ENCODE measurements at regions not wholly inside any gene's neighbourhood (a gene's known extent, or its start where the extent isn't known, plus 50 kb on each side); places are given as distances from the start of the nearest gene placed in this dataset.

DNA sequence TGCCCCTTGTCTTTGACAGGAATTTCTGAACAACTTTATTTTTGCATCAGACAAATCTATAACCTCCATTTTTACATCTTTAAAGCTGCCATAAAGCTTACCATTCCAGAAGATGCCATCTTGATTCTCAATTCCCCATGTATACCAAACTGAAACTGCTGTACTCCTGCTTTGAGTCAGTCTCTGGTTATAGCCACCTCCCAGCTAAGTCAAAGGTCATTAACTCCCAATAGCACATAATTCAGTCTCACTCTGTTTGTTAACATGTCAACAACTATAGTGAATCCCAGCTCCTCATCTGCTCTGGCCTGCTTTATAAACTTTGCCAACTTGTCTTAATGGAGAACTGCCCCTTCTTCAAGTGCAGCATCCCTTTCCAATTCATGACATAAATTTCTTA, 343.6 kb downstream of the FRK start:
- no peak for DNase-seq

- DNase-seq, result no peak
Measured at GRCh38 chr6:115712291-115712961, 348.3 kb downstream of the FRK start.

GRCh38 chr6:115708850-115709249, 351.8 kb downstream of the FRK start:
- no peak for DNase-seq

DNA sequence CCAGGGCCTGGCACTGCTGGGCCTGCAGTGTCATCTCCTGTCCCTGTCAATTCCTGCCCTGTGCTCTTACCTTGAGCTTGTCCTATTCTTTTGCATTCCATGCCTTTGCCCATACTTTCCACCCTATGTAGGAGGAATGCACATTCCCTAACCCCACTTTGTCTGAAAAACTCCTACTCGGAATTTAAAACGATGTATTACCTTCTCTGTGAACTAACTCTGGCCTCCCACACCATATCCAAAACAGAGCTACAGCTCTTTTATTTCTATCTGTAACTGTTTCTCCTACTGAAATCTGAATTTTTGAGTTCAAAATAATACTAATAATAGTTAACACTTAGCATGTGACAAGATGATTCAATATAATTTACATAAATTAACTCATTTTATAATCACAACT, 353.7 kb downstream of the FRK start:
- DNase-seq, result no peak

DNA sequence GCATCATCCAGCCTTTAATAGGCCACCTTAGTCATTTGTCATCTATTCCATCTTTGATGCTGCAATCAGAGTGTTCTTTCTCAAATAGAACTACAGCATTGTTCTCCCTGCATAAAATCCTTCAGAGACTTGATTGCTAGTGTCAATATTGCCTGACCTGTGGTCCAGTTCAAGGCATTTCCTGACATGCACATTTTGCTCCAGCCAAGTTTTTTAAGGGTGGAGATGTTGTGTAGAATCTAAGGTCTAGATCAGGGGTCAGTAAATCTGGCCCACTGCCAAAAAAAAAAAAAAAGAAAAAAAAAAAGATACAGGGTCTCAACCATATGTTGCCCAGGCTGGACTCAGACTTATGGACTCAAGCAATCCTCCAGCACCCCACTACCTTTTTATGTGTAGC, 354.4 kb downstream of the FRK start:
- no peak for DNase-seq

- DNase-seq, result no peak
Measured at GRCh38 chr6:115704028-115704427, 356.7 kb downstream of the FRK start.

GRCh38 chr6:115691433-115691832, 369.3 kb downstream of the FRK start:
- DNase-seq, result no peak

GRCh38 chr6:115690854-115691253, 369.8 kb downstream of the FRK start:
- no peak for DNase-seq

DNA sequence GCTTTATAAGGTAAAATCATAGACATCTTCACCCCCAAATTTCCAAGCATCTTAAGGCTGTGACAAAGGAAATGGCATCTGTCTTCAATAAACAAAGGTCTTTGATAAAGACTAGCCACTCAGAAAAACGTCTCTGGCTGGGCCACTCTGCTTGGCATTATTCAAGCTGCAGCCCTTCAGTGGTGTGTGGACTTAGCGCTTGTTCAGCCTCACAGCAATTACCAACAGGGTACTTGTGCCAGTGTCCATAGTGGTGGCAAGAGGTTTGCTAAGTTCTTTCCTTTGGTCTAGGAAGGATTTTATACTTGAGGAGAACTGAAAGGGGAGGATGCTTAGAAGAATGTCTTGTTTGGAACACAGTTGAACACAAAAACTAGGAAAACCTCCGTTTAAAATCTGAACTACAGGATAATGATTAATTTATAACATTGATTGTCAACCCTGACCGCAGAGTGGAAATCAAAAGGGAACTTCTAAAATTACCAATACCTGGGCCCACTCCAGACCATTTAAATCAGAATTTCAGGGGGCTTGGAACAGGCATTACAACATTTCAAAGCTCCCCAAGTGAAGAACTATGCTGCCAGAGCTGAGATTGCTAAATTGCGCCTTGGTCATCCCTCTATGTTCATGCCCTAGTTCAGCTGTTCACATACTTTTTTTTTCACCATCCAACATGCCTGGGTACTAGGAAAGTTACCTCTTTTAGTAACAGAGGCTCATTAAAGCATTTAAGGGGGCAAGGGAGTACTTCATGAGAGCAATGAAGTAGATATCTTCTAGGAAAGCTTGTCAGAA, 378.5 kb downstream of the FRK start:
- DNase-seq, result no peak

DNA sequence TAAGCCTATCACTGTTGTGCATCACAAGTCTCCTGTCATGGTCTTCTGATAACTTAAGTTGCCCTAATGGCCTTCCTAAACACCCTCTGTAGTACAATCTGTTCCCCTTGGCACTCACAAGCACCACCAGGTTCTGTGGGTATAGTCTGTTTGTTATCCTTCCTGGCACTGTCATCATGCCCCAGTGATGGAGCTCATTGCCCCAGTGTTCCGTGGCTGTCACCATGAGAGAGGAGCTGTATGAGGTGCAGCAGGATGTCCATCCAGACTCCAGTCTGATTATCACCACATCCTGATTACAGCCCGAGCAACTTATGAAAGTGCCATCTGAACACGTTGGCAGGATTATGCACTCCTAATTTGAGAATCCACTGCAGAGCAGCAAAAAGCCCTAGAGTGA, 380.1 kb downstream of the FRK start:
- DNase-seq, result no peak

- DNase-seq, result no peak
Measured at GRCh38 chr6:115677198-115677597, 383.5 kb downstream of the FRK start.

DNA sequence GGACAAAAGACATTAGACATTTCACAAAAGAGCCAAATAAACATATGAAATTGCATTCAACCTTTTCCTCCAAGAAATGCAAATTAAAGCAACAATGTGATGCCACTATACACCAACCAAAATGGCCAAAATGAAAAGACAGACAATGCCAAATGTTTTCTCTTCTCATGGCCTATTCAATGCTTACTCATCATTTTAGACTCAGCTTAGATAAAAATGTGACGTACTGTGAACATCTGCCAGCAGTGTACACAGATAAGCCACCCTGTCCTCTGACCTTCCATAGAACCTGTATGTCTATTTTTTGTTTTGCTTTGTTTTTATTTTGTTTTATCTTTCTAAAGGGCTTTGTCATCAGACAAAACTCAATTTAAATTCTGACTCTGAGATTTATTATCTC, 385.2 kb downstream of the FRK start:
- DNase-seq, result no peak

- DNase-seq, result no peak
Measured at GRCh38 chr6:115668781-115669180, 391.9 kb downstream of the FRK start.

GRCh38 chr6:115668211-115668610, 392.5 kb downstream of the FRK start:
- no peak for DNase-seq

DNA sequence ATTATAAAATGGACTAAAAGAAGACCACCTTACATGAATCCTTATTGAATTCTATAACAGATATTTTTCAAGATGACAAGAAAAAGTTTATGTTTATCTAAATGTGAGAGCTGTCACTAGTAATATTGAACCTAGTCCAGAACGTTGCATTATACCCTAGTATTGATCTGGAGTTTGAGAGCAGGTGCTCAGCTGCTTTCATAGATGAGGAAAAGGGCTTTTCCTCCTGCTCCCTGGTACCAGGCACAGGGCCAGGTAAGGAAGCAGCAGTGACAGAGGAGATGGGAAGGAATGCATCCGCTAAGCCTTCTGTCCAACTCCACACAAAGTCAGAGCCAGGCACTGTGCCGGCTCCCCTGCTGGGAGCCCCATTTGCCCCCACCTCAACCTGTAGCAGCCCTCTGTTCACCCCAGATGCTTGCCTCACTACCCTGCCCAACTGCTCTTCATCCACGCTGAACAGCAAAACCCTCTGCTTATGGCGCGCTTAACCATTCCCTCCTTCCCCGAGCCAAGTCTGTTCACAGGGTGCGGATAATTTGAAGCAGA, 393.1 kb downstream of the FRK start:
- DNase-seq, result no peak

DNA sequence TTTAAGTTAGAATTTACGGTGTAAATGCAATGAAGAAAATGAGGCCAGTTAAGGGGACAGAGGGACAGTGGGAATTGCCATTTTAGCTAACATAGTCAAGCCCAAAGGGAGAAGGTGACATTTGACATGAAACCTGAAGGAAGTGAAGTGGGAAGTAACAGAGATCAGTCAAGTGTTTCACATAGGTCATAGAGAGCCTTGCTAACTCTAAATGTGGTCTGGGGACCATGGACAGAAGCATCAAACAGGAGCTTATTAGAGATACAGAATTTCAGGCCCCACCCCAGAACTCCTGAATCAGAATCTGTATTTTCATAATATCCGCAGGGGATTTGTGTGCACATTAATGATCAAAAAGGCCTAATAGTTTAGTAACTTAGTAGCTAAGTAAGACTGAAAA, 393.7 kb downstream of the FRK start:
- DNase-seq, result no peak

DNA sequence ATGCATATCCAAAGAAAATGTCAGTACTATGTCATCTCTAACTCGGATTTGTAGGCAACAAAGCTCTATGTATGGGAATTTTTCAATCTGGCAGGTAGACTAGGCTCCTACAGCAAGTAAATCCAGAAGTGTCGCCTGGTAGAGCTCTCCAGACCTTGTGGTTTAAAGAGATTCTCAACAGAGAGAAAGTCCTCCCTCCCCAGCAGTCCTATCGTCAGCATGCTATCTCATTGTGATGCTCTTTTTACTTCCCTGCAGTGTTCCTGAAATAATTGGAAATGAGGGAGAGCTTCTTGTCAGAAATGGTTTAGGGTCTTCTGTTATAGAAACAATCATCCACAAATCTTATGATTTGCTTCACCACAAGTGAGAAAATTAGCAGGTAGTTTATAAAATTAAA, 395.4 kb downstream of the FRK start:
- DNase-seq, result no peak

DNA sequence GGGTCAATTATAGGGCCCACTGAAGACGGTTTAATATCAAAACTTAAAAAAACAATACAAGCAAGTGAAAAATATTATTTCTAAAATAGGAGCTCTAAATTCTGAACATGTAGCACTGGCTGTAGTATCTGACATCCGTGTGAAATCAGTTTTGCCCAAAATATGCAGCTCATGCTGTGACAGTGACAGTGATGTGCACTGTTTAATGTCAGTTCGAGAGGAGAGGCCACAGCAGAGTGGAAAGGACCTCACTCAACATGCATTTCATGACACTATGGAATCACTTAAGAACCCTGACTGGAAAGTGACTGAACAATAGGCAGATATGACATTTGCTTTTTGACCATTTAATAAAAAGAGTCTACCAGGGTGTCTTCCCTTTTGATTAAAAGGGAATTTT, 397.0 kb downstream of the FRK start:
- no peak for DNase-seq

DNA sequence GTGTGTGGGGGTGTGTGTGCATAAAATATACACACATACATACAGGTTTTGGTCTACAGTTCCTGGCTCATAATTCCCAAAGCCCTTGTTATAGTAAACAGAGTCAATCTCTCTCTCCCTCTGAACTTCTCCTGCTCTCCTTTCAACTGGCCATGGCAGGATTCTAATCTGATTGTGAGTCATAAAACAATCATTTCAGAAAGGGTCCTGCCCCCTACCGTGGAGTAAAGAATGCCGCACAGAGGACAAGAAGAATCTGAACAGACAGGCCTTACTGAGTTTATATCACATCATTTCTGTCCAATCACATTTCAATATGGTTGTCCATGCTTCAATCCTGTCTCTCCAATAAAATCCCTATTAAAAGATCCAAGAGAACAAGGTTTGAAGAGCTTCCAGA, 416.9 kb downstream of the FRK start:
- no peak for DNase-seq

- DNase-seq, result no peak
Measured at GRCh38 chr6:115634887-115635286, 425.8 kb downstream of the FRK start.

- no peak for DNase-seq
Measured at GRCh38 chr6:115634131-115634530, 426.6 kb downstream of the FRK start.

DNA sequence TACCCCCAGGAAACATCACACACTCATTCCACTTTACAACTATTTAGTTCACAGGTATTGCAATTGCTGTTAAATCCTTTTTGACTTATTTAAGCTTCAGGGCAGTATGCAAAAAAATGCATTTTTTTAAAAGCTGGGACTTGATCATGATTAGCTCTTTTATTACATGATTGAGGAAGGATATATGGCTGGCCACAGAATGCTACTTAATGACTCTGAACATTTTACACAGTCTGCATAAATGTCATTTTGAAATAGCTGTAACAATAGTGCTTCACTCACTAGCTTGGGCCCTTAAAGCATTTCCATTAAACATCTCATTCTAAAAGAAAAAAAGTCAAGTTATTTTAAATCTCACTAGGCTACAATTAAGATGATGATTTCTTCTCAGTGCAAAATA, 429.7 kb downstream of the FRK start:
- DNase-seq, result no peak

GRCh38 chr6:115630424-115631024, 430.2 kb downstream of the FRK start:
- DNase-seq, result no peak

- DNase-seq, result no peak
Measured at GRCh38 chr6:115629415-115629814, 431.3 kb downstream of the FRK start.
